ENCODE measurements at regions not wholly inside any gene's neighbourhood (a gene's known extent, or its start where the extent isn't known, plus 50 kb on each side); places are given as distances from the start of the nearest gene placed in this dataset.

DNA sequence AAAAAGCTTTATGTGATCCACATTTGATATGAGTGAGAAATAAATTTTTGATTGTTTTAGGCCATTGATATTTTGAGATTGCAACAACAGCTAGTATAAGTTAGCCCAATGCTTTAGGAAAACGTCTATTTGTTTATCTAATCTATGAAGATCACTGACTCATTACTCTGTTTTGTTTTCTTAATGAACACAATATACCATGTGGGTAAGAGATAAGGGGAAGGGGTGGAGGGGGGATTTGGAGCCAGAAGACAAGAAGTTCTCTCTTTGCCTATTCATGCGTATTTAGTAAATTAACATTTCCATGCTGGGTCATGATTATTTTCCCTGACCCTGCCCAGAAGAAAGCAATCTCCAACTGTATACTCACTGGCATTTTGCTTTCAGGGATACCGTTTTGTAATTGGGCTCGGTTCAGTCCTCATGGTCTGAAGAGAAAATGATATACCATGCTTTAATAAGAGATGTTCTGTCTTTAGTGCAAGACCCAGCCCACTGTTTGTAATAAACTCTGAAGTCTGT, 359.5 kb upstream of the NPSR1 start:
- TF ChIP-seq, protein P1, sequence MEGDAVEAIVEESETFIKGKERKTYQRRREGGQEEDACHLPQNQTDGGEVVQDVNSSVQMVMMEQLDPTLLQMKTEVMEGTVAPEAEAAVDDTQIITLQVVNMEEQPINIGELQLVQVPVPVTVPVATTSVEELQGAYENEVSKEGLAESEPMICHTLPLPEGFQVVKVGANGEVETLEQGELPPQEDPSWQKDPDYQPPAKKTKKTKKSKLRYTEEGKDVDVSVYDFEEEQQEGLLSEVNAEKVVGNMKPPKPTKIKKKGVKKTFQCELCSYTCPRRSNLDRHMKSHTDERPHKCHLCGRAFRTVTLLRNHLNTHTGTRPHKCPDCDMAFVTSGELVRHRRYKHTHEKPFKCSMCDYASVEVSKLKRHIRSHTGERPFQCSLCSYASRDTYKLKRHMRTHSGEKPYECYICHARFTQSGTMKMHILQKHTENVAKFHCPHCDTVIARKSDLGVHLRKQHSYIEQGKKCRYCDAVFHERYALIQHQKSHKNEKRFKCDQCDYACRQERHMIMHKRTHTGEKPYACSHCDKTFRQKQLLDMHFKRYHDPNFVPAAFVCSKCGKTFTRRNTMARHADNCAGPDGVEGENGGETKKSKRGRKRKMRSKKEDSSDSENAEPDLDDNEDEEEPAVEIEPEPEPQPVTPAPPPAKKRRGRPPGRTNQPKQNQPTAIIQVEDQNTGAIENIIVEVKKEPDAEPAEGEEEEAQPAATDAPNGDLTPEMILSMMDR (conservative IDR thresholded peaks at IDR 0.05; ENCODE audit: low read length) = no peak
- no peak for TF ChIP-seq EZH2phosphoT487 (IDR thresholded peaks at IDR 0.05; ENCODE audit: borderline replicate concordance)
- no peak overlapping the region for H3K4me2 ChIP-seq (ENCODE audit: low read depth, low read length, poor library complexity, severe bottlenecking)
- H3K4me3 ChIP-seq (ENCODE audit: low read length, poor library complexity, severe bottlenecking) = no peak overlapping the region
- no peak overlapping the region for H2AFZ ChIP-seq (ENCODE audit: low read length)
- H3K9me2 ChIP-seq (replicated peaks; ENCODE audit: low read depth, low read length) = no peaks in the 10 kb centered on the region
- H3K27me3 ChIP-seq (ENCODE audit: insufficient read depth, low read length, poor library complexity, severe bottlenecking) = no peaks in the 10 kb centered on the region
- no peak overlapping the region for H3K9ac ChIP-seq (ENCODE audit: low read depth, low read length, poor library complexity, severe bottlenecking)
- H3K79me2 ChIP-seq (ENCODE audit: insufficient read depth, low read length) = no peaks in the 10 kb centered on the region
- no peaks in the 10 kb centered on the region for H4K20me1 ChIP-seq (ENCODE audit: insufficient read depth, low read length, poor library complexity, severe bottlenecking)
- no peaks in the 10 kb centered on the region for H3K36me3 ChIP-seq (ENCODE audit: insufficient read depth, low read length)
- no peaks in the 10 kb centered on the region for H3K4me1 ChIP-seq (ENCODE audit: insufficient read depth, low read length, poor library complexity, severe bottlenecking)
- 0 out of 2 replicates have a peak, but pooled peaks cover 3% of the 10 kb centered on the region for H3K9me3 ChIP-seq (ENCODE audit: insufficient read depth, low read depth, low read length)
- H3F3A ChIP-seq (ENCODE audit: low read depth) = no peaks in the 10 kb centered on the region

DNA sequence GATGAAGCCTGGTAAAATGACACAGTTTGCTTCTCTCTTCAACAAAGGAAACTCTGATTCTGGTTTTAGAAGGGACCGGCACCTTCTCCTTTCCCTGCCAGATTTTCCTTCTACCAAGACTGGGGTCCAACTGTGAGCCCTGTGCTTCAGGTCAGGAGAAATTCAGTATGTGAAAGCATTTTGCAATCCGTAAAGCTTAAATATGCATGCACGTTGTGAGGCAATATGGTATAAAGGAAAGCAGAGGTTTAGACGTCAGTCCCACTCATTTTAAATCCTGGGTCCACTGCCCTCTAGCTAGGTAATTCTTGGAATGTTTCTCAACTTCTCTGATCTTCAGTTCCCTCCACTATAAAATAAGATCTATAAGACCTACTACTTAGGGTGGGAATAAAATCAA, 359.0 kb upstream of the NPSR1 start:
- Histone ChIP-seq H3F3A (ENCODE audit: low read depth) (no peaks in the 10 kb centered on the region), H3K9ac (ENCODE audit: low read depth, low read length, poor library complexity, severe bottlenecking) (no peak overlapping the region), H3K9me2 (replicated peaks; ENCODE audit: low read depth, low read length) (no peaks in the 10 kb centered on the region), H2AFZ (ENCODE audit: low read length) (no peak overlapping the region), H4K20me1 (ENCODE audit: insufficient read depth, low read length, poor library complexity, severe bottlenecking) (no peaks in the 10 kb centered on the region), H3K27me3 (ENCODE audit: insufficient read depth, low read length, poor library complexity, severe bottlenecking) (no peaks in the 10 kb centered on the region), H3K79me2 (ENCODE audit: insufficient read depth, low read length) (no peaks in the 10 kb centered on the region), H3K36me3 (ENCODE audit: insufficient read depth, low read length) (no peaks in the 10 kb centered on the region), H3K4me2 (ENCODE audit: low read depth, low read length, poor library complexity, severe bottlenecking) (no peak overlapping the region), H3K9me3 (ENCODE audit: insufficient read depth, low read depth, low read length) (0 out of 2 replicates have a peak, but pooled peaks cover 3% of the 10 kb centered on the region), H3K4me3 (ENCODE audit: low read length, poor library complexity, severe bottlenecking) (no peak overlapping the region), H3K4me1 (ENCODE audit: insufficient read depth, low read length, poor library complexity, severe bottlenecking) (no peaks in the 10 kb centered on the region)
- TF ChIP-seq, protein P1 (conservative IDR thresholded peaks at IDR 0.05; ENCODE audit: low read length) = no peak
- TF ChIP-seq EZH2phosphoT487 (IDR thresholded peaks at IDR 0.05; ENCODE audit: borderline replicate concordance) = no peak

DNA sequence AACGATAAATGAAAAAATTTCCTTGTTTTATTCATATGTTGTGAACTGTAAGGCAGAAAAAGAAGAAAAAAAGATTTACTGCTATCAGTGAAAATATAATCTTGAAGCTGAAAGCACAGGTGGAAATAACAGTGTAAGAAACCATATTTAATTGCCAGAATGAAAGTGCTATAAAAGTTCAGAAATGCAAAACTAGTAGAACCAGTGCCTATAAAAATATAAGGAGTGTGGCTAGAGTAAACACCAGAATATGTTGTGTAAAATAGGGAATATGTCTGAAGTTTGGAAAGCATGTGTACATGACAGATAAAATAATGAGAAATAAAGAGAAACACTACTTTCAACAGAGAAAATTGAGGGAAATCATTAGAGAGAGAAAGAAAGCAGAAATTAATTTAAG, 350.5 kb upstream of the NPSR1 start:
- Histone ChIP-seq H3K4me1 (ENCODE audit: insufficient read depth, low read length, poor library complexity, severe bottlenecking) (no peaks in the 10 kb centered on the region), H3K36me3 (ENCODE audit: insufficient read depth, low read length) (no peaks in the 10 kb centered on the region), H4K20me1 (ENCODE audit: insufficient read depth, low read length, poor library complexity, severe bottlenecking) (no peaks in the 10 kb centered on the region), H3K9me2 (replicated peaks; ENCODE audit: low read depth, low read length) (no peaks in the 10 kb centered on the region), H3K27me3 (ENCODE audit: insufficient read depth, low read length, poor library complexity, severe bottlenecking) (no peaks in the 10 kb centered on the region), H2AFZ (ENCODE audit: low read length) (no peak overlapping the region), H3K9ac (ENCODE audit: low read depth, low read length, poor library complexity, severe bottlenecking) (no peak overlapping the region), H3K9me3 (ENCODE audit: insufficient read depth, low read depth, low read length) (0 out of 2 replicates have a peak, but pooled peaks cover 2% of the 10 kb centered on the region), H3K79me2 (ENCODE audit: insufficient read depth, low read length) (no peaks in the 10 kb centered on the region), H3K4me2 (ENCODE audit: low read depth, low read length, poor library complexity, severe bottlenecking) (no peak overlapping the region), H3F3A (ENCODE audit: low read depth) (no peaks in the 10 kb centered on the region), H3K4me3 (ENCODE audit: low read length, poor library complexity, severe bottlenecking) (no peak overlapping the region)
- no peak for TF ChIP-seq EZH2phosphoT487 (IDR thresholded peaks at IDR 0.05; ENCODE audit: borderline replicate concordance)
- TF ChIP-seq, protein P1 (conservative IDR thresholded peaks at IDR 0.05; ENCODE audit: low read length) = no peak

All from Loucy (cell line).